Trophoblast cell (in vitro differentiated cells and primary cell): ENCODE measurements at regions not wholly inside any gene's neighbourhood (a gene's known extent, or its start where the extent isn't known, plus 50 kb on each side); places are given as distances from the start of the nearest gene placed in this dataset.

Experiments
- DNase-seq, 2 donors: peaks; one replicate each; pipeline ENCODE4 v3.0.0-alpha.2; 2016
- H2AFZ ChIP-seq: 2 replicates; pipeline ENCODE4 v1.6.1; 2013; ENCODE audit warnings: low read length, moderate library complexity, mild to moderate bottlenecking; ENCODE audit not compliant: insufficient read depth, poor library complexity
- H2AK5ac ChIP-seq: 2 replicates; pipeline ENCODE4 v1.6.1; 2013; ENCODE audit warnings: mild to moderate bottlenecking, low read length
- H2BK120ac ChIP-seq: 2 replicates; pipeline ENCODE4 v1.6.1; 2013; ENCODE audit warnings: low read length, mild to moderate bottlenecking, moderate library complexity; ENCODE audit not compliant: insufficient read depth, poor library complexity
- H2BK12ac ChIP-seq: 2 replicates; pipeline ENCODE4 v1.6.1; 2013; ENCODE audit warnings: mild to moderate bottlenecking, low read length, moderate library complexity
- H2BK5ac ChIP-seq: 2 replicates; pipeline ENCODE4 v1.6.1; 2013; ENCODE audit warnings: low read length, low read depth, moderate library complexity, mild to moderate bottlenecking; ENCODE audit not compliant: poor library complexity
- H3K14ac ChIP-seq: 2 replicates; pipeline ENCODE4 v1.6.1; 2013; ENCODE audit warnings: mild to moderate bottlenecking, low read length
- H3K18ac ChIP-seq: 2 replicates; pipeline ENCODE4 v1.6.1; 2013; ENCODE audit warnings: mild to moderate bottlenecking, low read length
- H3K23ac ChIP-seq: 2 replicates; pipeline ENCODE4 v1.6.1; 2013; ENCODE audit warnings: low read length
- H3K27ac ChIP-seq: 2 replicates; pipeline ENCODE4 v1.5.1; 2013; ENCODE audit warnings: low read depth, mild to moderate bottlenecking, inconsistent platforms, low read length, moderate library complexity
- H3K27me3 ChIP-seq: 2 replicates; pipeline ENCODE4 v1.6.1; 2013; ENCODE audit warnings: inconsistent platforms, mild to moderate bottlenecking, low read length, moderate library complexity; ENCODE audit not compliant: insufficient read depth
- H3K36me3 ChIP-seq, 2 experiments: 1 replicate in 1 of 2; 2 replicates in 1 of 2; pipeline ENCODE4 v1.6.1; 2013; ENCODE audit warnings: low read length in 2 of 2, mild to moderate bottlenecking in 2 of 2, moderate library complexity in 1 of 2; ENCODE audit not compliant: insufficient read depth in 2 of 2, control insufficient read depth in 1 of 2
- H3K4ac ChIP-seq: 2 replicates; pipeline ENCODE4 v1.6.1; 2013; ENCODE audit warnings: low read depth, mild to moderate bottlenecking, low read length, moderate library complexity
- H3K4me1 ChIP-seq, 2 experiments: 1 replicate in 1 of 2; 2 replicates in 1 of 2; pipeline ENCODE4 v1.6.1; 2013; ENCODE audit warnings: low read length in 2 of 2, mild to moderate bottlenecking in 2 of 2, moderate library complexity in 1 of 2; ENCODE audit not compliant: insufficient read depth in 2 of 2, control insufficient read depth in 1 of 2
- H3K4me2 ChIP-seq: 2 replicates; pipeline ENCODE4 v1.6.1; 2013; ENCODE audit warnings: inconsistent platforms, mild to moderate bottlenecking, low read length, moderate library complexity
- H3K4me3 ChIP-seq: 2 replicates; pipeline ENCODE4 v1.5.1; 2013; ENCODE audit warnings: mild to moderate bottlenecking, low read depth, low read length, inconsistent platforms
- H3K79me1 ChIP-seq: one replicate; pipeline ENCODE4 v1.6.1; 2013; ENCODE audit warnings: low read length
- H3K79me2 ChIP-seq: 2 replicates; pipeline ENCODE4 v1.6.1; 2013; ENCODE audit warnings: low read length, mild to moderate bottlenecking; ENCODE audit not compliant: control insufficient read depth, insufficient read depth, poor library complexity
- H3K9ac ChIP-seq: 2 replicates; pipeline ENCODE4 v1.6.1; 2013; ENCODE audit warnings: mild to moderate bottlenecking, low read length
- H3K9me3 ChIP-seq: 2 replicates; pipeline ENCODE4 v1.6.1; 2013; ENCODE audit warnings: low read depth, mild to moderate bottlenecking, control low read depth, inconsistent platforms, low read length; ENCODE audit not compliant: insufficient read depth
- H4K12ac ChIP-seq: 2 replicates; pipeline ENCODE4 v1.6.1; 2013; ENCODE audit warnings: low read depth, mild to moderate bottlenecking, low read length, moderate library complexity
- H4K8ac ChIP-seq: 2 replicates; pipeline ENCODE4 v1.6.1; 2013; ENCODE audit warnings: low read depth, mild to moderate bottlenecking, low read length, moderate library complexity
- H4K91ac ChIP-seq: one replicate; pipeline ENCODE4 v1.6.1; 2013; ENCODE audit warnings: low read depth, mild to moderate bottlenecking, low read length, moderate library complexity
- WGBS: extraction: QIAGEN DNeasy Blood & Tissue Kit; methylation state at CpG from one replicate; pipeline ENCODE4 v1.1.7; 2013; ENCODE audit warnings: missing lambda C conversion rate; ENCODE audit not compliant: insufficient read length, insufficient coverage; ENCODE audit errors: extremely low coverage; 5-methylcytosine and 5-hydroxymethylcytosine counted together

GRCh38 chr6:137334884-137335283, 115.7 kb upstream of the IFNGR1 start:
- Histone ChIP-seq H3K79me1 (no peaks in the 10 kb centered on the region), H3K23ac (no peak overlapping the region), H3K14ac (no peak overlapping the region), H2BK5ac (no peak overlapping the region), H3K27me3 (no peaks in the 10 kb centered on the region), H3K18ac (no peak overlapping the region), H3K4me3 (no peak overlapping the region), H3K9me3 (peaks cover 2% of the 10 kb centered on the region), H2BK120ac (no peak overlapping the region), H3K9ac (no peak overlapping the region), H2AK5ac (no peak overlapping the region), H3K4me1 (no peaks in the 10 kb centered on the region), H3K4ac (no peak overlapping the region), H3K36me3 (no peaks in the 10 kb centered on the region), H2BK12ac (no peak overlapping the region), H3K4me2 (no peak overlapping the region), H4K8ac (no peak overlapping the region), H4K91ac (no peak overlapping the region), H2AFZ (no peak overlapping the region), H4K12ac (no peak overlapping the region), H3K79me2 (no peaks in the 10 kb centered on the region), H3K27ac (no peak overlapping the region)
- no peak for DNase-seq
- no CpG with 5 or more reads among the region's 3 CpGs for WGBS

GRCh38 chr6:137334094-137334493, 114.9 kb upstream of the IFNGR1 start:
- no peaks in the 10 kb centered on the region for H3K79me2 ChIP-seq
- H3K4ac ChIP-seq = no peak overlapping the region
- peaks cover 2% of the 10 kb centered on the region for H3K9me3 ChIP-seq
- no peak overlapping the region for H3K14ac ChIP-seq
- H2BK120ac ChIP-seq = no peak overlapping the region
- no peak overlapping the region for H3K27ac ChIP-seq
- H3K79me1 ChIP-seq = no peaks in the 10 kb centered on the region
- no peak overlapping the region for H3K4me2 ChIP-seq
- no peak overlapping the region for H3K18ac ChIP-seq
- H2BK5ac ChIP-seq = no peak overlapping the region
- H4K91ac ChIP-seq = no peak overlapping the region
- no peak for DNase-seq
- H3K9ac ChIP-seq = no peak overlapping the region
- no peaks in the 10 kb centered on the region for H3K36me3 ChIP-seq
- H3K27me3 ChIP-seq = no peaks in the 10 kb centered on the region
- no CpG with 5 or more reads among the region's 5 CpGs for WGBS
- no peak overlapping the region for H3K4me3 ChIP-seq
- H2BK12ac ChIP-seq = no peak overlapping the region
- H4K12ac ChIP-seq = no peak overlapping the region
- H2AK5ac ChIP-seq = no peak overlapping the region
- H2AFZ ChIP-seq = no peak overlapping the region
- no peak overlapping the region for H3K23ac ChIP-seq
- H4K8ac ChIP-seq = no peak overlapping the region
- no peaks in the 10 kb centered on the region for H3K4me1 ChIP-seq

GRCh38 chr6:137332637-137333280, 113.6 kb upstream of the IFNGR1 start:
- Histone ChIP-seq H3K9ac (no peak overlapping the region), H3K23ac (no peak overlapping the region), H2AFZ (no peak overlapping the region), H3K79me2 (no peaks in the 10 kb centered on the region), H3K4me1 (no peaks in the 10 kb centered on the region), H3K4me2 (no peak overlapping the region), H3K18ac (no peak overlapping the region), H2BK5ac (no peak overlapping the region), H2BK120ac (no peak overlapping the region), H3K27me3 (no peaks in the 10 kb centered on the region), H3K27ac (no peak overlapping the region), H3K4me3 (no peak overlapping the region), H3K36me3 (no peaks in the 10 kb centered on the region), H4K91ac (no peak overlapping the region), H3K4ac (no peak overlapping the region), H3K14ac (no peak overlapping the region), H2AK5ac (no peak overlapping the region), H3K79me1 (no peaks in the 10 kb centered on the region), H3K9me3 (no peaks in the 10 kb centered on the region), H4K8ac (no peak overlapping the region), H4K12ac (no peak overlapping the region), H2BK12ac (no peak overlapping the region)
- DNase-seq = peak in 1 of 2 donors; percentile 2
- WGBS = no CpG with 5 or more reads among the region's 8 CpGs

GRCh38 chr6:137323860-137324259, 104.7 kb upstream of the IFNGR1 start:
- H4K8ac ChIP-seq = no peak overlapping the region
- no peaks in the 10 kb centered on the region for H3K79me2 ChIP-seq
- H3K4me1 ChIP-seq = no peaks in the 10 kb centered on the region
- no peaks in the 10 kb centered on the region for H3K79me1 ChIP-seq
- no peak overlapping the region for H2BK5ac ChIP-seq
- H3K4ac ChIP-seq = no peak overlapping the region
- H3K27me3 ChIP-seq = no peaks in the 10 kb centered on the region
- no peaks in the 10 kb centered on the region for H3K36me3 ChIP-seq
- no peak overlapping the region for H4K91ac ChIP-seq
- no peak overlapping the region for H3K23ac ChIP-seq
- H3K4me3 ChIP-seq = no peak overlapping the region
- no peak overlapping the region for H3K18ac ChIP-seq
- no peak overlapping the region for H3K27ac ChIP-seq
- H4K12ac ChIP-seq = no peak overlapping the region
- H2BK120ac ChIP-seq = no peak overlapping the region
- no peaks in the 10 kb centered on the region for H3K9me3 ChIP-seq
- no peak overlapping the region for H3K9ac ChIP-seq
- H2AK5ac ChIP-seq = no peak overlapping the region
- H2AFZ ChIP-seq = no peak overlapping the region
- H3K4me2 ChIP-seq = no peak overlapping the region
- no peak overlapping the region for H3K14ac ChIP-seq
- no CpG with 5 or more reads among the region's 1 CpG for WGBS
- no peak for DNase-seq
- no peak overlapping the region for H2BK12ac ChIP-seq
